Adrenal gland (tissue), 5 donors: ENCODE measurements at regions not wholly inside any gene's neighbourhood (a gene's known extent, or its start where the extent isn't known, plus 50 kb on each side); places are given as distances from the start of the nearest gene placed in this dataset.

Source experiments
- POLR2A ChIP-seq, 2 donors: fragments of 450-650 bp; IDR thresholded peaks; one replicate each; pipeline ENCODE4 v1.6.1; 2017; ENCODE audit warnings: antibody characterized with exemption in 2 of 2, mild to moderate bottlenecking in 2 of 2, moderate library complexity in 1 of 2
- TF ChIP-seq, protein P1 (sequence below), 6 experiments: fragments of 450-650 bp in 4 of 6; fragments of 200-600 bp in 2 of 6; sonication (generic) in 1 of 6; IDR thresholded peaks; 1 replicate in 5 of 6; 2 replicates in 1 of 6; pipeline versions ENCODE4 v1.5.1 to v1.8.0; 2016 to 2021; ENCODE audit warnings: antibody characterized with exemption in 6 of 6, mild to moderate bottlenecking in 2 of 6, moderate library complexity in 1 of 6
- donor health status: DM: no; HTN: no; CAD: no.

GRCh38 chr18:78431606-78432005, 548.0 kb upstream of the SALL3 start:
- TF ChIP-seq POLR2A (IDR thresholded peaks at IDR 0.05), result no peak
- TF ChIP-seq, protein P1, sequence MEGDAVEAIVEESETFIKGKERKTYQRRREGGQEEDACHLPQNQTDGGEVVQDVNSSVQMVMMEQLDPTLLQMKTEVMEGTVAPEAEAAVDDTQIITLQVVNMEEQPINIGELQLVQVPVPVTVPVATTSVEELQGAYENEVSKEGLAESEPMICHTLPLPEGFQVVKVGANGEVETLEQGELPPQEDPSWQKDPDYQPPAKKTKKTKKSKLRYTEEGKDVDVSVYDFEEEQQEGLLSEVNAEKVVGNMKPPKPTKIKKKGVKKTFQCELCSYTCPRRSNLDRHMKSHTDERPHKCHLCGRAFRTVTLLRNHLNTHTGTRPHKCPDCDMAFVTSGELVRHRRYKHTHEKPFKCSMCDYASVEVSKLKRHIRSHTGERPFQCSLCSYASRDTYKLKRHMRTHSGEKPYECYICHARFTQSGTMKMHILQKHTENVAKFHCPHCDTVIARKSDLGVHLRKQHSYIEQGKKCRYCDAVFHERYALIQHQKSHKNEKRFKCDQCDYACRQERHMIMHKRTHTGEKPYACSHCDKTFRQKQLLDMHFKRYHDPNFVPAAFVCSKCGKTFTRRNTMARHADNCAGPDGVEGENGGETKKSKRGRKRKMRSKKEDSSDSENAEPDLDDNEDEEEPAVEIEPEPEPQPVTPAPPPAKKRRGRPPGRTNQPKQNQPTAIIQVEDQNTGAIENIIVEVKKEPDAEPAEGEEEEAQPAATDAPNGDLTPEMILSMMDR (IDR thresholded peaks at IDR 0.05), result no peak
